ENCODE measurements at regions not wholly inside any gene's neighbourhood (a gene's known extent, or its start where the extent isn't known, plus 50 kb on each side); places are given as distances from the start of the nearest gene placed in this dataset.

GRCh38 chr4:144906181-144906925 lies 191.6 kb downstream of the ANAPC10 start:
- Histone ChIP-seq H3K9me3 (no peaks in the 10 kb centered on the region), H3K4me1 (no peaks in the 10 kb centered on the region), H3K4me3 (no peak overlapping the region), H3K27ac (no peak overlapping the region), H3K36me3 (no peaks in the 10 kb centered on the region), H3K27me3 (no peaks in the 10 kb centered on the region)
- no peak for TF ChIP-seq CTCF (IDR thresholded peaks at IDR 0.05)
- no peak for TF ChIP-seq POLR2AphosphoS5 (IDR thresholded peaks at IDR 0.05)
- TF ChIP-seq EP300 (IDR thresholded peaks at IDR 0.05) = no peak
- no peak for TF ChIP-seq POLR2A (IDR thresholded peaks at IDR 0.05)
- 47 to 57% methylated on average over 4 to 5 of the region's 6 CpGs for WGBS, 2 donors (ENCODE audit: low coverage in 1 of 2)
- no peak for ATAC-seq

DNA sequence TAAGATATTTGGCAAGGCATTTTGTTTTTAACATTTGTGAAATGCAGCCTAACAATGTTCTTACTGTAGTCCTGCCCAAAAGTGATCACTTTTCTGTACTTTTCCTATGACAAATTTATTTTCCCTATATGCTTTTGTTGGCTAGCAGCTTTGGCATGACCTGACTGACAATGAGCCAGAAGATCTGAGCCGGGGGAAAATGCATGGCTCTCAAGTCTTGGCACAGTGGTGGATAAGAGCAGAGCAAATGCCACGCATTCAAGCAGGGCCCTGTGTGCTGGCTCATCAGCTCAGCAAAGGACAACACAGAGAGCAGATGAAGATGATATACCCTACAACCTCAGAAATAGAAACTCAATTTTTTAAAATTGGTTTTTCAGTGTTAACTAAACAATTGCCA lies 187.3 kb downstream of the ANAPC10 start:
- TF ChIP-seq POLR2AphosphoS5 (IDR thresholded peaks at IDR 0.05) = no peak
- TF ChIP-seq CTCF (IDR thresholded peaks at IDR 0.05) = no peak
- TF ChIP-seq EP300 (IDR thresholded peaks at IDR 0.05) = no peak
- TF ChIP-seq POLR2A (IDR thresholded peaks at IDR 0.05) = no peak
- Histone ChIP-seq H3K9me3 (peaks cover 0 to 8% (median 0%) of the 10 kb centered on the region in 3 donors), H3K27me3 (no peaks in the 10 kb centered on the region), H3K4me3 (no peak overlapping the region), H3K4me1 (no peaks in the 10 kb centered on the region), H3K27ac (no peak overlapping the region), H3K36me3 (no peaks in the 10 kb centered on the region)
- 48 to 72% methylated on average over 2 of the region's 2 CpGs for WGBS, 2 donors (ENCODE audit: low coverage in 1 of 2)
- ATAC-seq = no peak
